ENCODE measurements at regions not wholly inside any gene's neighbourhood (a gene's known extent, or its start where the extent isn't known, plus 50 kb on each side); places are given as distances from the start of the nearest gene placed in this dataset.
"Not testable (repeated sequence)": the region's sequence is repeated elsewhere in the genome, so short reads cannot be mapped to it uniquely, and the experiment has no call there.

GRCh38 chr21:32965129-32965680 lies 60.5 kb upstream of the OLIG2 start:
- H3K79me2 ChIP-seq (ENCODE audit: insufficient read depth) = no peaks in the 10 kb centered on the region
- no peaks in the 10 kb centered on the region for H3K9me3 ChIP-seq (ENCODE audit: low read depth)
- WGBS, 2 experiments (ENCODE audit: low coverage in 1 of 2, low lambda C conversion rate in 2 of 2, missing lambda C conversion rate in 2 of 2) = 25 to 29% methylated on average over 4 of the region's 4 CpGs
- no peak overlapping the region for H3K4me2 ChIP-seq (ENCODE audit: unreplicated experiment)
- no peaks in the 10 kb centered on the region for H3K4me1 ChIP-seq (ENCODE audit: insufficient read depth)
- H3F3A ChIP-seq (ENCODE audit: insufficient read depth) = no peaks in the 10 kb centered on the region
- no peaks in the 10 kb centered on the region for H4K20me1 ChIP-seq (ENCODE audit: insufficient read depth)
- H3K9me2 ChIP-seq (ENCODE audit: insufficient read depth) = no peaks in the 10 kb centered on the region
- no peaks in the 10 kb centered on the region for H3K36me3 ChIP-seq (ENCODE audit: low read depth)
- H3K9ac ChIP-seq = no peak overlapping the region
- in situ Hi-C loops (cut with MboI) = no loop called here
- TF ChIP-seq EZH2 (IDR thresholded peaks at IDR 0.05; ENCODE audit: insufficient read depth, poor library complexity, severe bottlenecking) (no peak), EZH2phosphoT487 (IDR thresholded peaks at IDR 0.05; ENCODE audit: insufficient read depth, low read depth) (no peak)
- H3K27me3 ChIP-seq (replicated peaks; ENCODE audit: insufficient read depth) = peaks cover 71% of the 10 kb centered on the region
- no peak for DNase-seq
- H3K4me3 ChIP-seq = no peak overlapping the region
- H2AFZ ChIP-seq = no peak overlapping the region
- no peak overlapping the region for H3K27ac ChIP-seq

- Histone ChIP-seq H3K79me2 (ENCODE audit: insufficient read depth) (no peaks in the 10 kb centered on the region), H3K36me3 (ENCODE audit: low read depth) (no peaks in the 10 kb centered on the region), H3K27ac (no peak overlapping the region), H3K4me1 (ENCODE audit: insufficient read depth) (no peaks in the 10 kb centered on the region), H3K9me2 (ENCODE audit: insufficient read depth) (no peaks in the 10 kb centered on the region), H4K20me1 (ENCODE audit: insufficient read depth) (no peaks in the 10 kb centered on the region), H3K4me3 (no peak overlapping the region), H3K4me2 (ENCODE audit: unreplicated experiment) (no peak overlapping the region), H3K9me3 (ENCODE audit: low read depth) (no peaks in the 10 kb centered on the region), H2AFZ (no peak overlapping the region), H3K27me3 (replicated peaks; ENCODE audit: insufficient read depth) (peaks cover 64% of the 10 kb centered on the region), H3F3A (ENCODE audit: insufficient read depth) (no peaks in the 10 kb centered on the region), H3K9ac (no peak overlapping the region)
- in situ Hi-C loops (cut with MboI) = no loop called here
- no peak for DNase-seq
- no peak for TF ChIP-seq EZH2phosphoT487 (IDR thresholded peaks at IDR 0.05; ENCODE audit: insufficient read depth, low read depth)
- no peak for TF ChIP-seq EZH2 (IDR thresholded peaks at IDR 0.05; ENCODE audit: insufficient read depth, poor library complexity, severe bottlenecking)
- WGBS, 2 experiments (ENCODE audit: low coverage in 1 of 2, low lambda C conversion rate in 2 of 2, missing lambda C conversion rate in 2 of 2) = 59 to 65% methylated on average over 7 of the region's 7 CpGs
Observed at GRCh38 chr21:32966120-32966519, 59.6 kb upstream of the OLIG2 start.

- DNase-seq; H4K20me1 ChIP-seq (ENCODE audit: insufficient read depth); H3K27ac ChIP-seq; H3K36me3 ChIP-seq (ENCODE audit: low read depth); H3K9me3 ChIP-seq (ENCODE audit: low read depth); H3F3A ChIP-seq (ENCODE audit: insufficient read depth); H3K79me2 ChIP-seq (ENCODE audit: insufficient read depth); in situ Hi-C loops (cut with MboI); H3K9ac ChIP-seq; H3K4me3 ChIP-seq; H3K9me2 ChIP-seq (ENCODE audit: insufficient read depth); H2AFZ ChIP-seq; H3K4me1 ChIP-seq (ENCODE audit: insufficient read depth); H3K4me2 ChIP-seq (ENCODE audit: unreplicated experiment): not testable (repeated sequence)
- 38 to 39% methylated on average over 8 of the region's 8 CpGs for WGBS, 2 experiments (ENCODE audit: low coverage in 1 of 2, low lambda C conversion rate in 2 of 2, missing lambda C conversion rate in 2 of 2)
- H3K27me3 ChIP-seq (replicated peaks; ENCODE audit: insufficient read depth) = peaks cover 52% of the 10 kb centered on the region
Observed at GRCh38 chr21:32968103-32968502, 57.6 kb upstream of the OLIG2 start.

GRCh38 chr21:32974653-32975052 lies 51.1 kb upstream of the OLIG2 start:
- H3K9me3 ChIP-seq (ENCODE audit: low read depth) = no peaks in the 10 kb centered on the region
- in situ Hi-C loops (cut with MboI) = no loop called here
- 44 to 48% methylated on average over 2 of the region's 2 CpGs for WGBS, 2 experiments (ENCODE audit: low coverage in 1 of 2, low lambda C conversion rate in 2 of 2, missing lambda C conversion rate in 2 of 2)

More at GRCh38 chr21:32974653-32975052, 51.1 kb upstream of the OLIG2 start:
- Histone ChIP-seq H3K79me2 (ENCODE audit: insufficient read depth) (no peaks in the 10 kb centered on the region), H3F3A (ENCODE audit: insufficient read depth) (no peaks in the 10 kb centered on the region), H3K27me3 (replicated peaks; ENCODE audit: insufficient read depth) (peaks cover 21% of the 10 kb centered on the region; the same call in 1 of the 2 replicates), H3K9ac (no peak overlapping the region), H3K27ac (no peak overlapping the region), H3K4me1 (ENCODE audit: insufficient read depth) (no peaks in the 10 kb centered on the region), H3K4me2 (ENCODE audit: unreplicated experiment) (no peak overlapping the region), H4K20me1 (ENCODE audit: insufficient read depth) (no peaks in the 10 kb centered on the region), H3K9me2 (ENCODE audit: insufficient read depth) (no peaks in the 10 kb centered on the region), H2AFZ (no peak overlapping the region), H3K4me3 (no peak overlapping the region), H3K36me3 (ENCODE audit: low read depth) (no peaks in the 10 kb centered on the region)
- DNase-seq = no peak
- TF ChIP-seq EZH2 (IDR thresholded peaks at IDR 0.05; ENCODE audit: insufficient read depth, poor library complexity, severe bottlenecking) (no peak), EZH2phosphoT487 (IDR thresholded peaks at IDR 0.05; ENCODE audit: insufficient read depth, low read depth) (no peak)
